ENCODE measurements at regions not wholly inside any gene's neighbourhood (a gene's known extent, or its start where the extent isn't known, plus 50 kb on each side); places are given as distances from the start of the nearest gene placed in this dataset.

DNA sequence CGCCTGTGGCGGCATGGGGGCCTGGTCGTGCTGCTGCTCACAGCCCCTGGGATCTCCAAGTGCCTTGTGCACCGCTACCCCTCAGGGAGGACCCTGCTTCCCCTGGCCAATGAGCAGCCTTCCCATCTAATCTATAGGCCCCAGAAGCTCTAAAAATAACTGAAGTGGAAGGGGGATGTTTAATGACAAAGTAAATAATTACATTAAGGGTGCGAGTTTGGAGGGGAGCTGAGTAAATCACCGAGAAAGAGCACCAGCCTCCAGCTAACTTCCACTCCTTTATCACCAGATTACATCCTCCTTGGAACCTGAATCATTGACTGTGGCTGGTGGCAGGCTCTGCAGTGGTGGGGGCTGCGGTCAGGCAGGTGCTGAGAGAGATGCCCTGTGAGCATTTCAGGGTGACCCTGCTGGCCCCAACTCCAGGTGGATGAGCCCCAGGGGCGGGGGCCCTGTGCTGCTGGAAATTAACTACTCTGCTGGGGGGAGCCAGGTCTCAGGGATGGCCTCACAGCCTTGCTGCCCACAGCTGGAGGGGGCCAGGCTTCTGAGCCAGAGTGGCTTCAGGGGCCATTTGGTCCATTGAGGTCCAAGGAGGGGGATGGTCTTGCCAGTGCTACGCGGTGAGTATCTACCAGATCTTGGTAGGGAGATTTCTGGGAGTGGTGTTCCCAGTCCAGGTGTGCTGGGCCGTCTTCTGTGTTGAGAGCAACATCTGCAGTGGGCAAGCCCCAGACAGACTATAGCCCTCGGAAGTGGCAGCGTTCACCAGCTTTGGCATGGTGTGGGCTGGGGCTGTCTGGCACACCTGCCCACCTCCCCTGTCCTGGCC is 74.2 kb downstream of the GLI2 start:
- no peak for DNase-seq

DNA sequence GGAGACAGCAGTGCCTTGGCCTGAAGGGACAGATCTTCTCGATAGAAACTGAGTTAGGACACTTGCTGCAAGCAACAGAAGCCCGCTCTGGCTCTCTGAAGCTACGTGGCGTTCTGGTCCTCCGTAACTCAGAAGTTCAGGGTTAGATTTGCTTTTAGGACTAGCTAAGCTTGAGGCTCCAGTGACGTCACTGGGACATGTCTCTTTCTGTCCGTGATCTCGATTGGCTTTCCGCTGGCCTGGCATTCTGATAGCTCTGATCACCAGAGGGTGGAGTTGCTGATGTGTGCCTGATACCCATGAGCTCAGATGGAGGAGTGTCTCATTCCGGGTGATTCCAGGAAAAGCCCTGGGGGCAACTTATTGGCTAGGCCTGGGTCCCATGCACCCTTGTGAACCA is 75.0 kb downstream of the GLI2 start:
- no peak for DNase-seq

- DNase-seq = no peak
Observed at GRCh38 chr2:120812866-120813265, 77.2 kb downstream of the GLI2 start.

DNA sequence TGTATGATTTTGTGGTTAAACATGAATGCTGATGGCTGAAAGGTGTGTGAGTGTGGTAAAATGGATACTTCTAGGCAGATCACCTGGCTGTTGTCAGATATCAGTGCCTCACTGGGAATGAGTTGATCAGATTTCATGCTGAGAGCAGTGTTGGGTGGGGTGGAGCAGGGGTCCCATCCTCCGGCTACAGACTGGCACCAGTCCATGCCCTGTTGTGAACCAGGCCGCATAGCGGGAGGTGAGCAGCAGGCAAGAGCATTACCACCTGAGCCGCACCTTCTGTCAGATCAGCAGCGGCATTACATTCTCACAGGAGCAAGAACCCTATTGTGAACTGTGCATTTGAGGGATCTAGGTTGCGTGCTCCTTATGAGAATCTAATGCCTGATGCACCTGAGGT is 78.7 kb downstream of the GLI2 start:
- no peak for DNase-seq

DNA sequence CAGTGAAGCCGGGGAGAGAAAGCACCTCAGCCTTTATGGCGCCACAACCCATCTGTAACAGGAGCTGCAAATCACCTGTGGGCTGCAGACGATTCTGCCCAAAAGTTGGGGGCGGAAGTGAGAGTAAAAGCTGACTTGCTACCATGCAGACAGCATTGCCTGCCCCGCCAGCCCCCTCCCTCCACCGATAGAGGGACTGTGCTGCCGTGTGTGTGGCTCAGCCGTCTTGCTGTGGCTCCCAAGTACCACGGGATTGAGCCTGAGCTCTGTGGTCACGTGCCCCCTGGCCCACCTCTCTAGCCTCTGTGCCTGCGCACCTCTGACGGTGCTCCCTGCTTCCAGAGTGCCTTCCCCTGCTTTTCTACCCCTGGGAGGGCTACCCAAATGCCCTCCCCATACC is 79.6 kb downstream of the GLI2 start:
- DNase-seq = no peak

DNA sequence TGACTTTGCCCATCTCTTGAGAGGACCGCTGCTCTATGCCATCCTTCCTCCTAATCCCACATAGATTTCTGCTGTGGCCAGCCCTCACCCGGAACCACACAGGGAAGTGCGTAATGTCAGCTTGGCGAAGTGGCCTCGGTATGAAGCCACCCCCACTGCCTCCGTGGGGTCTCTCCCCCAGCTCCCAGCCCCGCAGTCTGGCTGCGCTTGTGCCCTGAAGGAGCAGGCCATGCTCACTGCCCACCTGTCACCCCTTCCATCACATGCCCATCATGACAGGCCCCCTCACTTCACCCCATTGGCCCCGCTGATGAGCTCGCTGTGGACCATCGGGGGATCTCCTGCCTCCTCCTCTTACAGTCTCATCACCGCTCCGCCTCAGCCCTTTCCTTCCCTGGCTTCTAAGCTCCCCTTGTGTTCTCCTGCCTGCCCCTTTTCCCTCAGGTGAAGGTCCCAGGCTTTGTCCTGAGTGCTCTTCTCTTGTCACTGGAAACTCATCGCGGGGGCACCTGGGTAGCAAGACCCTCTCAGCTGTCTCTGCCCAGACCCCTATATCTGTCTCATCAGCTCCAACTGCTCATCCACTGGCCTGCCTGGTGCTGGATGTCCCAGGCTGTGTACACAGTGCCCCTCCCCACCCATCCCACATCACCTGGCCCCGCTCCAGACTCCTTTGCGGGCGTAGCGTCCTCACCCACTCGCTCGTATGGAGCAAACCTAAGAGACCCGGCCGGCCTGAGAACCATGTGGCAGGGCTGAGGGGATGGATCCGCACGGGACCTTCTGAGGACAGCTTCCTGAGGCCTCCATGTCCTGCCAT is 81.7 kb downstream of the GLI2 start:
- no peak for DNase-seq

GRCh38 chr2:120817956-120818325 is 82.3 kb downstream of the GLI2 start:
- DNase-seq = no peak

DNA sequence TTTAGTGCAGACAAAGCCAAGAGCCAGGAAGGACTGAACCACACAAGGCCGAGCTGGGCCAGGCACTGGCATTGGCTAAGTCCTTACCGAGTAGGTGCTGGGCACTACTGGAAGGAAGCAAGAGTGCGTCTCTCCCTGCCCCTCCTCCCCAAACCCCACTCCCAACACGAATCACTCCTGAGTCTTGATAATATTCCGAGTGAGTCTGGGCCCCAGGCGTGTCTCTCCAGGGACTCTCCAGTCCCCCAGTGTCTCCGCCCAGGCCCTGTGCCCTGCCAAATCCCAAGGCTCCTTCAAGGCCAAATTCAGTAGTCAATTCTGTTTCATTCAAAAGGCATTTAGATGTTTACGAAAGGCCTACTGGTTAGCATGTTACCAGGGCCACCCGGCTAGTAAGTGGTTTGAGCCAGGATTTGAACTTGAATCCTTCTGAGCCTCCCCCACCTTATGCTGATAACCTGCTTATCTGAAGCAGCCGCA is 82.8 kb downstream of the GLI2 start:
- no peak for DNase-seq

DNA sequence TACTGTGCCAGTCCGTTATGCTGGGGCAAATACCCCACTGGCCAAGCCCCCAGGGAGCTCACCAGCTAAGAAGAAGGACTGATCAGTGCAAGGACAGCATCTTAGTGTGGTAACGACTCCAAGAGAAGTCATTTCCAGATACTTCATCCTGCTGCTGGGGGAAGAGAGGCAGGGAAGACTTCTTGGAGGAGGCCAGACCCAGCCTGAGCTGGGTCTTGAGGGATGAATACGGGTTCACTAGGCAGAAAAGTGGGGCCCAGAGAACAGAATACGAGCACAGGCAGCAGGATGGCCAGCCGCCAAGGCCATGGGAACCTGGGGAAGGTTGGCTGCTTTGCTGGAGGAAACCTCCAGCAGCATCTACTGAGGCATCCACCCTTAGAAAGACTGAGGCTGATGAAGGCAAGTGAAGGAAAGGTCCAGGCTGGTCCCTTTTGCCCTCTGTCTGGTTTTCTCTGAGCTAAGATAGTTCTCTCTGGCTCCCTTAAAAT is 84.1 kb downstream of the GLI2 start:
- DNase-seq = no peak

GRCh38 chr2:120820263-120820952 is 84.7 kb downstream of the GLI2 start:
- DNase-seq = no peak

GRCh38 chr2:120820953-120821279 is 85.2 kb downstream of the GLI2 start:
- DNase-seq = no peak

GRCh38 chr2:120821446-120822160 is 85.9 kb downstream of the GLI2 start:
- no peak for DNase-seq

DNA sequence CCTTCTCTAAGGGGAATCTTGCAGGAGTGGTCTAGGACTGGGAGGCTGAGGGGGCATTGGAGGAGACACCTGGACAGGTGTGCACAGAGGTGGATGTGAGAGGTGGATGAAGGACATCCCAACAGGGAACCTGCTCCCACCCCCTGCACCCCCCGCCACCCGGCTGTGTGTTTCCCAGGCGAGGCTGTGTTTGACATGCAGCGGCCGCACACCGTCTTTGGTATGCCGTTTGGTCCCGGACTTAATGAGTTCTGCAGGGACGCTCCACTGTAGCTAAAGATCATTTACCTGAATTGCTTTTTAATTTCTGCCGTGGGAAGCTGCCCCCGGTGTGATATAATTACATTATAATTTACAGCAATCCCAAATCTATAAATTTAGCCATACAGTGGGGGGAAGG is 87.3 kb downstream of the GLI2 start:
- DNase-seq = no peak

- no peak for DNase-seq
Observed at GRCh38 chr2:120823551-120823950, 87.9 kb downstream of the GLI2 start.

GRCh38 chr2:120824246-120824645 is 88.6 kb downstream of the GLI2 start:
- no peak for DNase-seq

DNA sequence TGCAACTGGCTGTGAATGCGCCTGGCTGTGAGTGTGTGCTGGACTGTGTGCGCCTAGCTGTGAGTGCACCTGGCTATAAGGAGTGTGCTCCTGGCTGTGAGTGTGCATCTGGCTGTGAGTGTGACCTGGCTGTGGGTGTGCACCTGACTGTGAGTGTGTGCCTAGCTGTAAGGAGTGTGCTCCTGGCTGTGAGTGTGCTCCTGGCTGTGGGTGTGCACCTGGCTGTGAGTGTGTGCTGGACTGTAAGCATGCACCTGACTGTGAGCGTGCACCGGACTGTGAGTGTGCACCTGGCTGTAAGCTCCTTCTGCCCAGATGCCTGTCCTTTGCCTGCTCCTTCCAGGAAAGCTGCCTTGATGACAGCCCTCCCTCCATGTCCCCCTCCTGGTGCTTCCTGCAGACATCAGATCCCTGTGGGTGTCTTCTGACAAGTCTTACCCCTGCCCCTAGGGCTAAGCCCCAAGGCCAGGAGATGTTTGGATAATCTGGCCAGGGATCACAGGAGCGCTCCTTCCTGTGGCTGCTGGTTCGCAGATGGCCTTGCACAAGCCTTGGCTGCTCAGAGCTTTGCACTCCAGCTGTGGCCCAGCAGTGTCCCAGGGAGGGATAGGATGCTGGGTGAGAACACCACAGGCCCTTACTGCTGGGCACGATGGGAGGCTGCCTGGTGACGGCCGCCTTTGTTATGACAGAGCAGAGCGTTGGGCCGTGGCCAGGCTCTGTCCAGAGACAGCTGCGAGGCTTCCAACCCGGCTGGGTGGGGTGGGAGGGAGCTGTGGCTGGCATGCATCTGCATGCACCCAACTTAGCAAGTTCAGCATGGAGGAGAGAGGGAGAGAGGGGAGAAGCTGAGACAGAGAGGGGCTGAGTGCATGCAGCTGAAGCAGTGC is 89.9 kb downstream of the GLI2 start:
- no peak for DNase-seq

GRCh38 chr2:120826260-120826648 is 90.6 kb downstream of the GLI2 start:
- no peak for DNase-seq

- DNase-seq = no peak
Observed at GRCh38 chr2:120826716-120827410, 91.2 kb downstream of the GLI2 start.

DNA sequence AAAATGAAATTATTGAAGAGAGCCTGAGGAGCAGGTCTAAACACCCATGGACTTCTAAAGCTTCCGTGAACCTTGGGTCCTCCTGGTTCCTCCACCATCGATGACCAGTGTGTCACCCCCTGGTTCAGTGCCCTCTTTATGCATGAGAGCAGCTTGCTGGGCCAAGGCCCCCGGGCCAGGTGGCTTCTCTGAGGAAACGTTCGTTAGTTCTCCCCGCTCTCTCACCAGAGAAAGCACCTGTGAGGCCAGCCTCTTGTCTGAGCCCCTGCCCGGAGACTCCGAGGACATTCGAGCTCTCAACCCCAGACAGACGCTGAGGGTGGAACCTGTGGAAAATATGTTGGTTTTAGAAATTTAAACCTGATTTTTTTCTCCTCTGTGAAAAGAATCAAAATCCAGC is 92.4 kb downstream of the GLI2 start:
- no peak for DNase-seq

DNA sequence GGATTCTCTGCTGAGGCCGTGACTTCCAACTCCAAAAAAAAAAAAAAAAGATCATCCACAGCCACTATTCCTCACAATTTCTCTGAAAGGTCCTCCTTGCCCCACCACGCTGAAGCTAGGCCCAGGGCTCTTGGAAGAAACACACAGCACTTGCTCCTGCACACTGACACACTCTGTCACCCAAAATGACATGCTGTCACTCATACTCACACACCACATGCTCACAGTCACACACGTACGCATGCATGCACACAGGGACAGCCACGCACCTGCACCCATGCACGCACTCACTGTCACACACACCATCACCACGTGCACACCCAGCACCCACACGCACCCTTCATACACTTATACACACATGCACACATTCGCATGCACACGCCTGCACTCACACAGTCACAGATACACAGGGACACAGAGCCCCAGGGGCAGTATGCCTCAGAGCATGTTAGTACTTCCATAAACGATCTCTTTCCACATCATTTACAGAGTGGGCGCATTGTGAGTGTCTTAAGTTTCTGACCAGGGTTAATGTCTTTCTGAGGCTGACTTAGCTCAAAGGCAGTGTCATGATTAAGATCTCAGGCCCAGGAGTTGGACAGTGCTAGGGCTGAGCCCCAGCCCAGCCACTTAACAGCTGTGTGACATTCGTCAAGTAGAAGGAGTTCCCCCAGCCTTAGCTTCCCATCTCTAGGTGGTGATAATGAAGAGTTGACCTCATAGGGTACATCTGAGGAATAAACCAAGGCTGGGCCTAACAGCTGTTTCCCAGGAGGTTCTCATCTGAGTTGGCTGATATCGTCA is 93.4 kb downstream of the GLI2 start:
- DNase-seq = no peak

Measured in SW 1271 (cell line).